ENCODE measurements at regions not wholly inside any gene's neighbourhood (a gene's known extent, or its start where the extent isn't known, plus 50 kb on each side); places are given as distances from the start of the nearest gene placed in this dataset.

GRCh38 chr6:33906439-33906838 lies 102.6 kb upstream of the MLN start:
- H3F3A ChIP-seq (ENCODE audit: insufficient read depth, low read length) = no peaks in the 10 kb centered on the region
- H3K36me3 ChIP-seq (ENCODE audit: insufficient read depth, low read length) = no peaks in the 10 kb centered on the region
- H2AFZ ChIP-seq (ENCODE audit: low read length) = no peak overlapping the region
- no peaks in the 10 kb centered on the region for H4K20me1 ChIP-seq (ENCODE audit: insufficient read depth, low read length)
- no peak overlapping the region for H3K4me2 ChIP-seq (ENCODE audit: low read length)
- no peak overlapping the region for H3K9ac ChIP-seq (ENCODE audit: low read length)
- H3K9me3 ChIP-seq (ENCODE audit: low read length) = no peaks in the 10 kb centered on the region
- no peak overlapping the region for H3K27ac ChIP-seq (ENCODE audit: low read depth, low read length, poor library complexity, severe bottlenecking)
- H3K9me2 ChIP-seq (ENCODE audit: low read depth, low read length) = no peaks in the 10 kb centered on the region
- H3K4me3 ChIP-seq (ENCODE audit: low read depth, low read length, poor library complexity, severe bottlenecking) = no peak overlapping the region
- H3K79me2 ChIP-seq (ENCODE audit: insufficient read depth, low read length) = no peaks in the 10 kb centered on the region
- no peak for TF ChIP-seq CTCF (IDR thresholded peaks at IDR 0.05; ENCODE audit: low read length)
- no peak for TF ChIP-seq EZH2 (IDR thresholded peaks at IDR 0.05; ENCODE audit: borderline replicate concordance, low read length)
- H3K27me3 ChIP-seq (ENCODE audit: insufficient read depth, low read length) = 0 out of 2 replicates have a peak, but pooled peaks cover 9% of the 10 kb centered on the region
- H3K4me1 ChIP-seq (ENCODE audit: insufficient read depth, low read length, severe bottlenecking) = no peaks in the 10 kb centered on the region

DNA sequence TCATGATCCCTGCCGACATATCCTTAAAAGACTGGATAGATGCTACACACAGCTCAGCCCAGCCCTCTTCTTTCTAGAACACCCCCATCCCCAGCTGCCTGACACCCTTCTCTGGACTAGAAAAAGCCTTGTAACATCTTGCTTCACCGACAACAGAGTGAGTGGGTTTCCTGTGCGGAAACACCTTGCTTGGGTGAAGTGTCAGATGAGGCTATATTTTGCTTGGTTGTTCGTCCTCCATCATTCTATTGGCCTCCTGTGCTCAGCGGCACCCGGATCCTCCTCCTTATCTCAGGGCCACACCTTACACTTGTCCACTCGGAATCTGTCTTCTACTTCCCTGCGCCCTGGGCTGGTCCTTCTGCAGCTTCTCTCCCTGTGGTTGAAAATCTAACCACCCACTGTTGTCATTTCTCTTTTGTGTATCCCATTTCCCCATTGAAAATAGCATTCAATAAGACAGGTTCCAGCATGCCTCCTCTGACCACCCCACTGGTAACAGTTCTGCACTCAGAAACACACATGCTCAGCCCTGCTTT lies 101.3 kb upstream of the MLN start:
- no peaks in the 10 kb centered on the region; the same call in 1 of the 2 replicates for H3K36me3 ChIP-seq (ENCODE audit: insufficient read depth, low read length)
- no peak overlapping the region for H3K4me2 ChIP-seq (ENCODE audit: low read length)
- no peaks in the 10 kb centered on the region for H3K9me3 ChIP-seq (ENCODE audit: low read length)
- H3F3A ChIP-seq (ENCODE audit: insufficient read depth, low read length) = no peaks in the 10 kb centered on the region
- no peak overlapping the region for H3K9ac ChIP-seq (ENCODE audit: low read length)
- no peak overlapping the region for H2AFZ ChIP-seq (ENCODE audit: low read length)
- H3K79me2 ChIP-seq (ENCODE audit: insufficient read depth, low read length) = no peaks in the 10 kb centered on the region
- H3K4me3 ChIP-seq (ENCODE audit: low read depth, low read length, poor library complexity, severe bottlenecking) = no peak overlapping the region
- 0 out of 2 replicates have a peak, but pooled peaks cover 5% of the 10 kb centered on the region for H3K27me3 ChIP-seq (ENCODE audit: insufficient read depth, low read length)
- TF ChIP-seq CTCF (IDR thresholded peaks at IDR 0.05; ENCODE audit: low read length) (no peak), EZH2 (IDR thresholded peaks at IDR 0.05; ENCODE audit: borderline replicate concordance, low read length) (no peak)
- H3K27ac ChIP-seq (ENCODE audit: low read depth, low read length, poor library complexity, severe bottlenecking) = no peak overlapping the region
- H3K4me1 ChIP-seq (ENCODE audit: insufficient read depth, low read length, severe bottlenecking) = no peaks in the 10 kb centered on the region
- H4K20me1 ChIP-seq (ENCODE audit: insufficient read depth, low read length) = no peaks in the 10 kb centered on the region
- no peaks in the 10 kb centered on the region for H3K9me2 ChIP-seq (ENCODE audit: low read depth, low read length)

DNA sequence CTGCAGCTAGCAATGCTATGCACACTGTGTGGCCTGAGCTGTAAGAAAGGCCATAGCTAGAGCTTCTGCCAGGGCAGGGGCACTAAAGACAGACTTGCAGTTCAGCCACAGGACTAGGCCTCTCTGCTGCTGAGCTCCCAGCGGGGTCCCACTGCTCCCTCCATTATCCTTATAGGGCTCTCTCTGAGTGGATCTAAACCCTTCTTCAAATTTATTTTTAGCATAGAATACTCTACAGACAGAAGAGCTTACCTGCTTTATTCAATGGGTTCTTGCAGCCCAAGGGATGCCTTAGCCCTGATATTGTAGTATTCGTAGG lies 100.9 kb upstream of the MLN start:
- Histone ChIP-seq H2AFZ (ENCODE audit: low read length) (no peak overlapping the region), H3K9ac (ENCODE audit: low read length) (no peak overlapping the region), H3K36me3 (ENCODE audit: insufficient read depth, low read length) (no peaks in the 10 kb centered on the region; the same call in 1 of the 2 replicates), H3K79me2 (ENCODE audit: insufficient read depth, low read length) (no peaks in the 10 kb centered on the region), H3K9me2 (ENCODE audit: low read depth, low read length) (no peaks in the 10 kb centered on the region), H3K4me3 (ENCODE audit: low read depth, low read length, poor library complexity, severe bottlenecking) (no peak overlapping the region), H3K9me3 (ENCODE audit: low read length) (no peaks in the 10 kb centered on the region), H3K27ac (ENCODE audit: low read depth, low read length, poor library complexity, severe bottlenecking) (no peak overlapping the region), H3K4me1 (ENCODE audit: insufficient read depth, low read length, severe bottlenecking) (no peaks in the 10 kb centered on the region), H3F3A (ENCODE audit: insufficient read depth, low read length) (no peaks in the 10 kb centered on the region), H3K4me2 (ENCODE audit: low read length) (no peak overlapping the region), H4K20me1 (ENCODE audit: insufficient read depth, low read length) (no peaks in the 10 kb centered on the region), H3K27me3 (ENCODE audit: insufficient read depth, low read length) (0 out of 2 replicates have a peak, but pooled peaks cover 6% of the 10 kb centered on the region)
- no peak for TF ChIP-seq CTCF (IDR thresholded peaks at IDR 0.05; ENCODE audit: low read length)
- no peak for TF ChIP-seq EZH2 (IDR thresholded peaks at IDR 0.05; ENCODE audit: borderline replicate concordance, low read length)

Data from OCI-LY1 (cell line).